ENCODE measurements at regions not wholly inside any gene's neighbourhood (a gene's known extent, or its start where the extent isn't known, plus 50 kb on each side); places are given as distances from the start of the nearest gene placed in this dataset.

- TF ChIP-seq EZH2 (IDR thresholded peaks at IDR 0.05; ENCODE audit: insufficient read depth, poor library complexity, severe bottlenecking) (no peak), EZH2phosphoT487 (IDR thresholded peaks at IDR 0.05; ENCODE audit: insufficient read depth, low read depth) (no peak)
These were observed 196.1 kb upstream of the OSR1 start for GRCh38 chr2:19554520-19554919.
